ENCODE measurements at regions not wholly inside any gene's neighbourhood (a gene's known extent, or its start where the extent isn't known, plus 50 kb on each side); places are given as distances from the start of the nearest gene placed in this dataset.

DNA sequence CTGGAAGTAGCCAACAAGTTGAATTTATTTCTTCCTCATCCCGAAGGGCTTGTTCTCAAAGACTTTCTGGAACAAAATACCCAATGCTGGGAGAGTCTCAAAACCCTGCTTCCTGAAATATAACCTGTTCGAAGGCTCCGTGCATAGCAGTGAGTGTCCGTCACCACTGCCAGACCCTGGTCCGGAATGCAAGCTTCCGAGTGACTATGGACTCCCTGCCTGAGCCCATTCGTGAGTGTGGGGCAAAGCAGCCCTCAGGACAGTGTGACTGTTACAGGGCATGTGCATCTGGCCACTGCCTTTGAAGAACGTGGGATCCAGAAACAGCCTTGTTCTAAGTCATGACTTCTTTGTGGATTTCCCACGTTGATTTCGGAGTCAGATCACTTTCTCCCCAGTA lies 214.5 kb upstream of the IGF1R start:
- intact Hi-C loops (cut with DNase I): loop anchor here in 1 of 2 donors (10.0 kb wide), 1 partner anchor 231 kb away; no protein-coding TSS in a partner anchor
- no peaks in the 10 kb centered on the region for H3K27me3 ChIP-seq
- TF ChIP-seq, protein P1, sequence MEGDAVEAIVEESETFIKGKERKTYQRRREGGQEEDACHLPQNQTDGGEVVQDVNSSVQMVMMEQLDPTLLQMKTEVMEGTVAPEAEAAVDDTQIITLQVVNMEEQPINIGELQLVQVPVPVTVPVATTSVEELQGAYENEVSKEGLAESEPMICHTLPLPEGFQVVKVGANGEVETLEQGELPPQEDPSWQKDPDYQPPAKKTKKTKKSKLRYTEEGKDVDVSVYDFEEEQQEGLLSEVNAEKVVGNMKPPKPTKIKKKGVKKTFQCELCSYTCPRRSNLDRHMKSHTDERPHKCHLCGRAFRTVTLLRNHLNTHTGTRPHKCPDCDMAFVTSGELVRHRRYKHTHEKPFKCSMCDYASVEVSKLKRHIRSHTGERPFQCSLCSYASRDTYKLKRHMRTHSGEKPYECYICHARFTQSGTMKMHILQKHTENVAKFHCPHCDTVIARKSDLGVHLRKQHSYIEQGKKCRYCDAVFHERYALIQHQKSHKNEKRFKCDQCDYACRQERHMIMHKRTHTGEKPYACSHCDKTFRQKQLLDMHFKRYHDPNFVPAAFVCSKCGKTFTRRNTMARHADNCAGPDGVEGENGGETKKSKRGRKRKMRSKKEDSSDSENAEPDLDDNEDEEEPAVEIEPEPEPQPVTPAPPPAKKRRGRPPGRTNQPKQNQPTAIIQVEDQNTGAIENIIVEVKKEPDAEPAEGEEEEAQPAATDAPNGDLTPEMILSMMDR (IDR thresholded peaks at IDR 0.05): no peak
- TF ChIP-seq POLR2A (IDR thresholded peaks at IDR 0.05): no peak
- no peak overlapping the region for H3K27ac ChIP-seq
- 73% methylated on average over 9 of the region's 10 CpGs for WGBS (ENCODE audit: insufficient coverage, low coverage, low lambda C conversion rate, missing lambda C conversion rate)
- no peaks in the 10 kb centered on the region for H3K9me3 ChIP-seq
- no peaks in the 10 kb centered on the region for H3K36me3 ChIP-seq
- no peak overlapping the region for H3K4me3 ChIP-seq
- DNase-seq (no peak), ATAC-seq (no peak)
- no peaks in the 10 kb centered on the region for H3K4me1 ChIP-seq

DNA sequence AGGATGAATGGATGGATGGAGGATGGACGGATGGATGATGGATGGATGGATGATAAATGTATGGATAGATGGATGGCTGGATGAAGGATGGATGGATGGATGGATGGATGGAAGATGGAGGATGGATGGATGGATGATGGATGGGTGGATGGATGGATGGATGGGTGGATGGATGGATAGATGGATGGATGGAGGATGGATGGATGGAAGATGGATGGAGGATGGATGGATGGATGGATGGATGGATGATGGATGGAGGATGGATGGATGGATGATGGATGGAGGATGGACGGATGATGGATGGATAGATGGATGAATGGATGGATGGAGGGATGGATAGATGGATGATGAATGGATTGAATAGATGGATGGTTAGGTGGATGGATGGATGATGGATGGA lies 210.6 kb upstream of the IGF1R start:
- H3K27ac ChIP-seq: no peak overlapping the region
- ATAC-seq (no peak), DNase-seq (no peak)
- H3K4me3 ChIP-seq: no peak overlapping the region
- no peaks in the 10 kb centered on the region for H3K36me3 ChIP-seq
- H3K4me1 ChIP-seq: no peaks in the 10 kb centered on the region
- WGBS (ENCODE audit: insufficient coverage, low coverage, low lambda C conversion rate, missing lambda C conversion rate): 40% methylated on average over 2 of the region's 2 CpGs
- H3K27me3 ChIP-seq: no peaks in the 10 kb centered on the region
- intact Hi-C loops (cut with DNase I): loop anchor here in 1 of 2 donors (10.0 kb wide), 1 partner anchor 227 kb away; no protein-coding TSS in a partner anchor
- H3K9me3 ChIP-seq: no peaks in the 10 kb centered on the region
- TF ChIP-seq, protein P1 (IDR thresholded peaks at IDR 0.05): no peak
- no peak for TF ChIP-seq POLR2A (IDR thresholded peaks at IDR 0.05)

DNA sequence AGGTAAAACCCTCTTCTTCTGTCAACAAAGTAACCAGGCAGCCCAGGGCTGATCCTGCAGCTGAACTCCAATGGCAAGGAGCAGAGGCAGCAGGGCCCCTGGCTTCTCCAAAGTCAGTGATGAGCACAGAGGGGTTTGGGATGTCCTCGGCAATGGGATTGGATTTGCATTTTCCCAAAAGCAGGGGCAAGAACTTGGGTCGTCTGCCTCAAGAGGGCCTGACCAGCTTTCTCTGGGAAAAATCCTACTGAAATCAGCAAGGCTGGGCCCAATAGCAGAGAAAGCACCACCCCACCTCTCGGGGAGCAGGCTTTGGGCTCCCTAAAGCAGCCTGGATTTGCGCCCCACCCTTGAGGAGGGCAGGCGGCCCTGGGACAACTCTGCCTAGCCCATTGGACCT lies 210.0 kb upstream of the IGF1R start:
- DNase-seq (no peak), ATAC-seq (no peak)
- Histone ChIP-seq H3K9me3 (no peaks in the 10 kb centered on the region), H3K27me3 (no peaks in the 10 kb centered on the region), H3K4me3 (no peak overlapping the region), H3K36me3 (no peaks in the 10 kb centered on the region), H3K4me1 (no peaks in the 10 kb centered on the region), H3K27ac (no peak overlapping the region)
- TF ChIP-seq, protein P1 (IDR thresholded peaks at IDR 0.05): no peak
- TF ChIP-seq POLR2A (IDR thresholded peaks at IDR 0.05): no peak
- intact Hi-C loops (cut with DNase I): loop anchor here in 1 of 2 donors (10.0 kb wide), 1 partner anchor 226 kb away; no protein-coding TSS in a partner anchor
- no CpG with 5 or more reads among the region's 5 CpGs for WGBS (ENCODE audit: insufficient coverage, low coverage, low lambda C conversion rate, missing lambda C conversion rate)

DNA sequence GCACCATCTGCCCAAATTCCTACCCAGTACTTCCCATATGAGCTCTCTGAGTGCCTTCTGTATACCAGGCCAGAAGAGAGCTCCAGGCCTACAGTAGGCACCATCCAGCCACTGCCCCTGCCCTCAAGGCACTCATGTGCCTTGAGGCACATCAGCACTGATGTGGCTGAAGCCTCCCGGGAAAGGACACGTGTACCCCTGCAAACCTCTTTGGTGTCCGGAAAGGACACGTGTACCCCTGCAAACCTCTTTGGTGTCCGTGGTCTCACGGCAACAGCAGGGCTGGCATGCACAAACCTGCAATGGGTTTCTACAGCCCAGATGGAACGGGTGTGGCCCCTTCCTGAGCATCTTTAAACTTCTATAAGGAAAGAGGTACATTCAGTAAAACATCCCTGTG lies 209.4 kb upstream of the IGF1R start:
- no peaks in the 10 kb centered on the region for H3K4me1 ChIP-seq
- intact Hi-C loops (cut with DNase I): loop anchor here in 1 of 2 donors (10.0 kb wide), 1 partner anchor 226 kb away; no protein-coding TSS in a partner anchor
- no peaks in the 10 kb centered on the region for H3K36me3 ChIP-seq
- no peak overlapping the region for H3K4me3 ChIP-seq
- 63% methylated on average over 1 of the region's 7 CpGs for WGBS (ENCODE audit: insufficient coverage, low coverage, low lambda C conversion rate, missing lambda C conversion rate)
- no peak for ATAC-seq
- H3K9me3 ChIP-seq: no peaks in the 10 kb centered on the region
- H3K27ac ChIP-seq: no peak overlapping the region
- TF ChIP-seq POLR2A (IDR thresholded peaks at IDR 0.05): no peak
- TF ChIP-seq, protein P1 (IDR thresholded peaks at IDR 0.05): no peak
- H3K27me3 ChIP-seq: no peaks in the 10 kb centered on the region
- no peak for DNase-seq

DNA sequence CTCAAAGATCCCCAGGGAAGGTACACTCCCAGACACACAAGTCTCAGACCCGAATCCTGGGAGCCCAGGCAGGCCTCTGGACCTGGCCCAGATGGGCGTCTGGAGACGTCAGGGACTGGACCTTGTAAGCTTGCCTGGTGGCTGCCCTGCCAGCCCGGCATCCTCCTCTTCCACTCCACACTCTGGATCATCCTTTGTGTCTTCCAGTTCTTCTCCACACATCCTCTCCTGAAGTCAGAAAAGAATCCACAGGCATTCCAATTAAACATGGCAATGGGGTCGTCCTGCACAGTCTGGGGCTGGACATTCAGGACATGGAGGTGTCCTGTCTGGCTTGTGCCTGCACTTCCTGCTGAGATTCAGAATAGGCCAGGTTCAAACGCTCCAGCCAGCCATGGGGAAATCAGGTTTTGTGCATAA lies 208.8 kb upstream of the IGF1R start:
- 26% methylated on average over 2 of the region's 6 CpGs for WGBS (ENCODE audit: insufficient coverage, low coverage, low lambda C conversion rate, missing lambda C conversion rate)
- no peak for DNase-seq
- Histone ChIP-seq H3K27ac (no peak overlapping the region), H3K4me3 (no peak overlapping the region), H3K36me3 (no peaks in the 10 kb centered on the region), H3K27me3 (no peaks in the 10 kb centered on the region), H3K4me1 (no peaks in the 10 kb centered on the region), H3K9me3 (no peaks in the 10 kb centered on the region)
- TF ChIP-seq POLR2A (IDR thresholded peaks at IDR 0.05): no peak
- TF ChIP-seq, protein P1 (IDR thresholded peaks at IDR 0.05): no peak
- intact Hi-C loops (cut with DNase I): loop anchor here in 1 of 2 donors (10.0 kb wide), 1 partner anchor 225 kb away; no protein-coding TSS in a partner anchor
- no peak for ATAC-seq
